HG03520 (cell line): ENCODE measurements at regions not wholly inside any gene's neighbourhood (a gene's known extent, or its start where the extent isn't known, plus 50 kb on each side); places are given as distances from the start of the nearest gene placed in this dataset.

Experiments used
- ATAC-seq: cut with Tn5 transposase; IDR thresholded peaks from one replicate; pipeline ENCODE4 v1.9.1; 2021; ENCODE audit warnings: mild to moderate bottlenecking, moderate library complexity; ENCODE audit not compliant: unreplicated experiment

- ATAC-seq = no peak
Measured at GRCh38 chr22:47748957-47749356, 986.5 kb downstream of the TBC1D22A start.

- ATAC-seq = no peak
Measured at GRCh38 chr22:47748271-47748670, 985.8 kb downstream of the TBC1D22A start.

GRCh38 chr22:47740109-47740805 is 977.8 kb downstream of the TBC1D22A start:
- ATAC-seq = no peak

GRCh38 chr22:47739291-47740015 is 977.0 kb downstream of the TBC1D22A start:
- no peak for ATAC-seq

GRCh38 chr22:47738472-47739013 is 976.1 kb downstream of the TBC1D22A start:
- ATAC-seq = no peak

GRCh38 chr22:47736186-47737034 is 974.0 kb downstream of the TBC1D22A start:
- no peak for ATAC-seq

- ATAC-seq = no peak
Measured at GRCh38 chr22:47734511-47734910, 972.1 kb downstream of the TBC1D22A start.

GRCh38 chr22:47727641-47728040 is 965.2 kb downstream of the TBC1D22A start:
- ATAC-seq = no peak

GRCh38 chr22:47724751-47725150 is 962.3 kb downstream of the TBC1D22A start:
- ATAC-seq = no peak

GRCh38 chr22:47724030-47724429 is 961.6 kb downstream of the TBC1D22A start:
- no peak for ATAC-seq

- ATAC-seq = no peak
Measured at GRCh38 chr22:47718337-47718736, 955.9 kb downstream of the TBC1D22A start.

GRCh38 chr22:47716890-47717615 is 954.6 kb downstream of the TBC1D22A start:
- ATAC-seq = no peak

- no peak for ATAC-seq
Measured at GRCh38 chr22:47715866-47716578, 953.6 kb downstream of the TBC1D22A start.

- no peak for ATAC-seq
Measured at GRCh38 chr22:47713941-47714340, 951.5 kb downstream of the TBC1D22A start.

GRCh38 chr22:47710135-47710534 is 947.7 kb downstream of the TBC1D22A start:
- ATAC-seq = no peak

- no peak for ATAC-seq
Measured at GRCh38 chr22:47705350-47705749, 942.9 kb downstream of the TBC1D22A start.

- ATAC-seq = no peak
Measured at GRCh38 chr22:47698906-47699305, 936.5 kb downstream of the TBC1D22A start.

GRCh38 chr22:47697861-47698260 is 935.4 kb downstream of the TBC1D22A start:
- ATAC-seq = no peak

GRCh38 chr22:47696776-47697175 is 934.3 kb downstream of the TBC1D22A start:
- no peak for ATAC-seq

- ATAC-seq = no peak
Measured at GRCh38 chr22:47695176-47695575, 932.7 kb downstream of the TBC1D22A start.
